ENCODE measurements at regions not wholly inside any gene's neighbourhood (a gene's known extent, or its start where the extent isn't known, plus 50 kb on each side); places are given as distances from the start of the nearest gene placed in this dataset.

DNA sequence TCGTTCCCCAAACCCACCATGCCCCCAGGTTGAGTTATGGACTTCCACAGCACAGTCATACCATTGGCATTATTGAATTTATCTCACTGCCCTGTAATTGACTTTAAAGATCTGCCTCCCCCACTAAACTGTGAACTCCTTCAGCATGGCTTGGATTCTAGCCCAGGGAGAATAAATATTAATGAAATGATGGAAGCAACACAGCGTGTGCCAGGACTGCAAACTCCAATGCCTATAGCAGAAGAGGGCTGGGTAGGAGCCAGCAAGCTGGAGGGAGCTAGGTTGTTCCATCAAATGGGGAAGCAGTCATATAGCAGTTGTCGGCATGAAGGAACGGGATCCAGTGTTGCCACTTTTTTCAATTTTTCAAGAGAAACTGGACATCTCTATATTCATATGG is 69.0 kb upstream of the MSX2 start:
- no peak for TF ChIP-seq POLR2A (IDR thresholded peaks at IDR 0.05; ENCODE audit: low read depth, low read length)
- TF ChIP-seq POLR2AphosphoS5 (IDR thresholded peaks at IDR 0.05; ENCODE audit: low read depth, low read length): no peak

Data from GM12892 (cell line).